Heart left ventricle (tissue), 16 donors: ENCODE measurements at regions not wholly inside any gene's neighbourhood (a gene's known extent, or its start where the extent isn't known, plus 50 kb on each side); places are given as distances from the start of the nearest gene placed in this dataset.

ENCODE experiments used
- ATAC-seq, 4 donors: fragments of 200-7000 bp; cut with Tn5 transposase; one replicate each; pipeline ENCODE4 v1.9.1; 2020 to 2022; ENCODE audit warnings: moderate library complexity in 4 of 4, mild to moderate bottlenecking in 3 of 4, moderate number of reproducible peaks in 1 of 4
- DNase-seq, 5 donors: peaks; one replicate each; pipeline ENCODE4 v3.0.0-alpha.2; 2020
- H3K27ac ChIP-seq, 12 donors: fragments of 200-600 bp; sonication (generic) in 4 of 12; one replicate each; pipeline versions ENCODE4 v1.5.0 to v1.8.0; 2016 to 2022; ENCODE audit warnings: mild to moderate bottlenecking in 2 of 12
- H3K27me3 ChIP-seq, 9 donors: fragments of 200-600 bp; sonication (generic) in 2 of 9; one replicate each; pipeline versions ENCODE4 v1.5.1 to v1.8.0; 2016 to 2022; ENCODE audit warnings: mild to moderate bottlenecking in 3 of 9
- H3K36me3 ChIP-seq, 9 donors: fragments of 200-600 bp; sonication (generic) in 2 of 9; one replicate each; pipeline versions ENCODE4 v1.5.0 to v1.8.0; 2018 to 2022; ENCODE audit warnings: mild to moderate bottlenecking in 2 of 9
- H3K4me1 ChIP-seq, 12 donors: fragments of 200-600 bp; sonication (generic) in 4 of 12; one replicate each; pipeline versions ENCODE4 v1.5.0 to v1.8.0; 2016 to 2022; ENCODE audit warnings: mild to moderate bottlenecking in 3 of 12
- H3K4me3 ChIP-seq, 12 donors: fragments of 200-600 bp; sonication (generic) in 4 of 12; one replicate each; pipeline versions ENCODE4 v1.5.0 to v1.8.0; 2017 to 2022; ENCODE audit warnings: mild to moderate bottlenecking in 9 of 12, moderate library complexity in 4 of 12
- H3K9me3 ChIP-seq, 12 donors: fragments of 200-600 bp; sonication (generic) in 4 of 12; one replicate each; pipeline versions ENCODE4 v1.5.0 to v1.8.0; 2016 to 2022; ENCODE audit warnings: mild to moderate bottlenecking in 1 of 12
- CTCF ChIP-seq, 12 donors: fragments of 200-600 bp; sonication (generic) in 4 of 12; IDR thresholded peaks; one replicate each; pipeline versions ENCODE4 v1.5.0 to v1.8.0; 2018 to 2022; ENCODE audit warnings: antibody characterized with exemption in 12 of 12, mild to moderate bottlenecking in 5 of 12
- POLR2A ChIP-seq, 2 donors: fragments of 450-650 bp; IDR thresholded peaks; one replicate each; pipeline ENCODE4 v1.6.1; 2017; ENCODE audit warnings: antibody characterized with exemption in 2 of 2, mild to moderate bottlenecking in 2 of 2, moderate library complexity in 2 of 2
- WGBS, 4 donors: extraction: QIAGEN DNeasy Blood & Tissue Kit in 2 of 4; methylation state at CpG; one replicate each; pipeline versions ENCODE4 v1.1.5 to v1.1.7; 2013 to 2018; 5-methylcytosine and 5-hydroxymethylcytosine counted together
- intact Hi-C, 10 donors: fragments of 100-400 bp; cut with DNase I; formaldehyde crosslinking; loops; one replicate each; pipeline versions ENCODE4 v1.11.1 to v1.14.2; 2022
- donor health status: ischemic (EF 13 %, LVEDD 7.1; RV severe dilation, severe dysfunction).
- donor health status: healthy with polysubstance abuse.
- donor health status: DM: no; HTN: yes; CAD: no.
- donor health status: DM: no; HTN: no; CAD: no.
- donor health status: ischemic (EF 25% LVEDD 6.9; RV normal size, moderate dysfunction).
- donor health status: ischemic (EF 25% LVEDD 5.7; RV mildly dilated, moderate dysfunction).
- donor health status: healthy.
- donor health status: DM: yes; HTN: yes; CAD: no.
- donor health status: ischemic (EF 35%, LVEDD 5.7; RV mildly dilated, moderate dysfunction).
- donor health status: nonischemic (EF 11% LVEDD 7.7; RV severe dilation, severe dysfunction).
- donor health status: DM: yes; HTN: yes; CAD: no.
- donor health status: PGD.
- donor health status: ischemic (EF 29% LVEDD 5.4; RV normal size, mild dysfunction).
- donor health status: nonischemic (EF 23%, LVEDD 6.1; RV moderate dilation, normal function).

- Histone ChIP-seq H3K4me1 (peaks cover 0 to 2% (median 0%) of the 10 kb centered on the region in 12 donors), H3K36me3 (no peaks in the 10 kb centered on the region), H3K27me3 (no peaks in the 10 kb centered on the region), H3K4me3 (no peak overlapping the region), H3K9me3 (peaks cover 0 to 21% (median 11%) of the 10 kb centered on the region in 12 donors), H3K27ac (no peak overlapping the region)
- intact Hi-C loops, result no loop called here
- ATAC-seq, result no peak
- no peak for TF ChIP-seq CTCF (IDR thresholded peaks at IDR 0.05)
- no peak for TF ChIP-seq POLR2A (IDR thresholded peaks at IDR 0.05)
- 94 to 98% (median 97%) methylated on average over 1 of the region's 1 CpG for WGBS, 4 donors
- DNase-seq, result no peak
Observed at GRCh38 chr6:112796712-112797111, 449.6 kb downstream of the RFPL4B start.

GRCh38 chr6:112799889-112800288, 452.8 kb downstream of the RFPL4B start:
- peaks cover 0 to 5% (median 0%) of the 10 kb centered on the region in 12 donors for H3K4me1 ChIP-seq
- intact Hi-C loops, result no loop called here
- DNase-seq (no peak), ATAC-seq (no peak)
- H3K9me3 ChIP-seq, result peaks cover 0 to under 1% (median 0%) of the 10 kb centered on the region in 12 donors
- 74 to 87% (median 80%) methylated on average over 1 of the region's 1 CpG for WGBS, 4 donors
- no peaks in the 10 kb centered on the region for H3K27me3 ChIP-seq
- TF ChIP-seq CTCF (IDR thresholded peaks at IDR 0.05) (no peak), POLR2A (IDR thresholded peaks at IDR 0.05) (no peak)
- H3K36me3 ChIP-seq, result no peaks in the 10 kb centered on the region
- H3K27ac ChIP-seq, result no peak overlapping the region
- H3K4me3 ChIP-seq, result no peak overlapping the region

- Histone ChIP-seq H3K27ac (no peak overlapping the region), H3K4me3 (no peak overlapping the region), H3K9me3 (no peaks in the 10 kb centered on the region), H3K4me1 (peaks cover 0 to 5% (median 0%) of the 10 kb centered on the region in 12 donors), H3K36me3 (no peaks in the 10 kb centered on the region), H3K27me3 (no peaks in the 10 kb centered on the region)
- no peak for TF ChIP-seq CTCF (IDR thresholded peaks at IDR 0.05)
- TF ChIP-seq POLR2A (IDR thresholded peaks at IDR 0.05), result no peak
- DNase-seq (no peak), ATAC-seq (no peak)
- WGBS, 4 donors, result 84 to 93% (median 89%) methylated on average over 1 of the region's 1 CpG
- intact Hi-C loops, result no loop called here
Observed at GRCh38 chr6:112800439-112800838, 453.3 kb downstream of the RFPL4B start.

- 82 to 97% (median 93%) methylated on average over 1 of the region's 1 CpG for WGBS, 4 donors
- ATAC-seq, result no peak
- no peak overlapping the region for H3K27ac ChIP-seq
Observed at GRCh38 chr6:112800916-112801315, 453.8 kb downstream of the RFPL4B start.

More at GRCh38 chr6:112800916-112801315, 453.8 kb downstream of the RFPL4B start:
- no peak for DNase-seq
- H3K4me3 ChIP-seq, result no peak overlapping the region
- intact Hi-C loops, result no loop called here
- no peaks in the 10 kb centered on the region for H3K36me3 ChIP-seq
- H3K4me1 ChIP-seq, result peaks cover 0 to 5% (median 0%) of the 10 kb centered on the region in 12 donors
- TF ChIP-seq CTCF (IDR thresholded peaks at IDR 0.05), result no peak
- no peaks in the 10 kb centered on the region for H3K9me3 ChIP-seq
- H3K27me3 ChIP-seq, result no peaks in the 10 kb centered on the region
